ENCODE measurements at regions not wholly inside any gene's neighbourhood (a gene's known extent, or its start where the extent isn't known, plus 50 kb on each side); places are given as distances from the start of the nearest gene placed in this dataset.

- Histone ChIP-seq H3K4me3 (no peak overlapping the region), H3K9me3 (no peaks in the 10 kb centered on the region), H3K36me3 (no peaks in the 10 kb centered on the region), H3K4me1 (no peaks in the 10 kb centered on the region), H3K27ac (no peak overlapping the region), H3K27me3 (no peaks in the 10 kb centered on the region)
- TF ChIP-seq, protein P1, sequence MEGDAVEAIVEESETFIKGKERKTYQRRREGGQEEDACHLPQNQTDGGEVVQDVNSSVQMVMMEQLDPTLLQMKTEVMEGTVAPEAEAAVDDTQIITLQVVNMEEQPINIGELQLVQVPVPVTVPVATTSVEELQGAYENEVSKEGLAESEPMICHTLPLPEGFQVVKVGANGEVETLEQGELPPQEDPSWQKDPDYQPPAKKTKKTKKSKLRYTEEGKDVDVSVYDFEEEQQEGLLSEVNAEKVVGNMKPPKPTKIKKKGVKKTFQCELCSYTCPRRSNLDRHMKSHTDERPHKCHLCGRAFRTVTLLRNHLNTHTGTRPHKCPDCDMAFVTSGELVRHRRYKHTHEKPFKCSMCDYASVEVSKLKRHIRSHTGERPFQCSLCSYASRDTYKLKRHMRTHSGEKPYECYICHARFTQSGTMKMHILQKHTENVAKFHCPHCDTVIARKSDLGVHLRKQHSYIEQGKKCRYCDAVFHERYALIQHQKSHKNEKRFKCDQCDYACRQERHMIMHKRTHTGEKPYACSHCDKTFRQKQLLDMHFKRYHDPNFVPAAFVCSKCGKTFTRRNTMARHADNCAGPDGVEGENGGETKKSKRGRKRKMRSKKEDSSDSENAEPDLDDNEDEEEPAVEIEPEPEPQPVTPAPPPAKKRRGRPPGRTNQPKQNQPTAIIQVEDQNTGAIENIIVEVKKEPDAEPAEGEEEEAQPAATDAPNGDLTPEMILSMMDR (IDR thresholded peaks at IDR 0.05), result no peak
- ATAC-seq, result no peak
- intact Hi-C loops (cut with DNase I), result no loop called here
- DNase-seq, result no peak
Measured at GRCh38 chr15:66955001-66955516, 110.3 kb upstream of the SMAD3 start.

GRCh38 chr15:66955871-66956585, 109.4 kb upstream of the SMAD3 start:
- TF ChIP-seq, protein P1 (IDR thresholded peaks at IDR 0.05), result no peak
- H3K27me3 ChIP-seq, result no peaks in the 10 kb centered on the region
- no peaks in the 10 kb centered on the region for H3K9me3 ChIP-seq
- H3K27ac ChIP-seq, result no peak overlapping the region
- peak in 1 of 4 donors; percentile 23 for DNase-seq
- H3K36me3 ChIP-seq, result no peaks in the 10 kb centered on the region
- peak; percentile 57 for ATAC-seq
- intact Hi-C loops (cut with DNase I), result no loop called here
- H3K4me1 ChIP-seq, result no peaks in the 10 kb centered on the region
- no peak overlapping the region for H3K4me3 ChIP-seq

DNA sequence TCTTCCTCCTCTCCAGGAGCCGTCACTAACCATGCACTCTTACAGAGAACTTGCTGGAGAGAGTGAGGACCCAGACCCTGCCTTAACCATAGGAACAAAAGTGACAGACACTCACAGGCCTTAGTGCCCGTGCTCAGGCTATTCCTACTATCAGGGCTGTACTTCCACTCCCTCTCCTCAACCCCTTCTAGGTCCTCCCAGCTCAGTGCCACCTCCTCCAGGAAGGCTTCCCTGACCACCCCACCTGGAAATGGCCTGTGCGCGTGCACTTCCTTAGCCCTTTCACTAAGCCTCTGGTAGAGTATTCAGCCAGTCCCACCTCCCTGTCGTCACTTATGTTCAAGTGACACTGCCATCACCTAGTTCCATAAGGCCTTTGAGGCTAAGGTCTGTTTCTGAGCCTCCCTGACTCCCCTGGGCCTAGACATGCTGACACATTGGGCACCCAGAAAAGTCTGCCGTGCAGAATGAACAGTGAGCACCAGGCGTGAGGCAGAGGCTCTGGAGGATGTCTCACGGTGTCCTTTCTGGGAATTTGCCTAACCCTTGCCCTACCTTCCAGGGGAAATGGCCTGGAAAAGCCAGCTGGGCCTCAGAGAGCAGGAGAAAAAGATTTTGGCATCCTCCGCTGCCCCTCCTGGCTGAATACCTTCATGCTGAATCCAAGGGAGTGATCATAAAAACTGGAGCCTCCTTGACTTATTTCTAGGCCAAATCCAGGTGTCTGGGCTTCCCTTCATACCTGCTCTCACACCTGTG, 108.6 kb upstream of the SMAD3 start:
- H3K4me3 ChIP-seq, result no peak overlapping the region
- no peaks in the 10 kb centered on the region for H3K4me1 ChIP-seq
- H3K27me3 ChIP-seq, result no peaks in the 10 kb centered on the region
- no peaks in the 10 kb centered on the region for H3K9me3 ChIP-seq
- DNase-seq (peak in 1 of 4 donors; percentile 27), ATAC-seq (no peak)
- no peaks in the 10 kb centered on the region for H3K36me3 ChIP-seq
- intact Hi-C loops (cut with DNase I), result no loop called here
- TF ChIP-seq, protein P1 (IDR thresholded peaks at IDR 0.05), result no peak
- H3K27ac ChIP-seq, result no peak overlapping the region

GRCh38 chr15:66957431-66957720, 108.0 kb upstream of the SMAD3 start:
- intact Hi-C loops (cut with DNase I), result no loop called here
- no peaks in the 10 kb centered on the region for H3K36me3 ChIP-seq
- no peak overlapping the region for H3K27ac ChIP-seq
- no peaks in the 10 kb centered on the region for H3K4me1 ChIP-seq
- ATAC-seq, result no peak
- peak in 1 of 4 donors; percentile 11 for DNase-seq
- TF ChIP-seq, protein P1 (IDR thresholded peaks at IDR 0.05), result no peak
- H3K9me3 ChIP-seq, result no peaks in the 10 kb centered on the region
- H3K4me3 ChIP-seq, result no peak overlapping the region
- H3K27me3 ChIP-seq, result no peaks in the 10 kb centered on the region

DNA sequence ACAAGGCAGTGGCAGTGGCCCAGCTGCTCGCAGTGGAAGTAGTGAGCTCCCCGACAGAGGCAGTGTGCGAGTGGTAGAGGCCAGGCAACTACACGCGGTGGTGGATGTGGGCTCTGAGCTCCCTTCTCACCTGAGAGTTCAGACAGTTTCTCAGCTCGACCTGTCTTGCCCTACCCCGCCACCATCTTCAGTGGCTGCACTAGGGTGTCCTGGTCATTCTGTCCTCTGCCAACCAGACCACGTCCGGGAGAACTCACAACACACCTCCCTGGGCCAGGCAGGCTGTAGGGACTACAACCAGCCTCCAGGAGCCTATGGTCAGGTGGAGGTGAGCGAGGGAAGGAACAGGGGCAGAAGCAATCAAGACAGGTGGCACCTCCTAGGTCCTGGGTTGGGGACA, 106.3 kb upstream of the SMAD3 start:
- no peak overlapping the region for H3K4me3 ChIP-seq
- TF ChIP-seq, protein P1 (IDR thresholded peaks at IDR 0.05), result no peak
- no peak overlapping the region for H3K27ac ChIP-seq
- no peaks in the 10 kb centered on the region for H3K36me3 ChIP-seq
- H3K4me1 ChIP-seq, result no peaks in the 10 kb centered on the region
- no peak for DNase-seq
- intact Hi-C loops (cut with DNase I), result no loop called here
- no peaks in the 10 kb centered on the region for H3K9me3 ChIP-seq
- ATAC-seq, result no peak
- no peaks in the 10 kb centered on the region for H3K27me3 ChIP-seq
